ENCODE measurements at regions not wholly inside any gene's neighbourhood (a gene's known extent, or its start where the extent isn't known, plus 50 kb on each side); places are given as distances from the start of the nearest gene placed in this dataset.

GRCh38 chr2:126834006-126834659, 64.6 kb upstream of the TEX51 start:
- TF ChIP-seq CTCF (IDR thresholded peaks at IDR 0.05; ENCODE audit: borderline replicate concordance, extremely low read depth, insufficient read depth), result no peak

GRCh38 chr2:126835261-126835660, 63.4 kb upstream of the TEX51 start:
- no peak for TF ChIP-seq CTCF (IDR thresholded peaks at IDR 0.05; ENCODE audit: borderline replicate concordance, extremely low read depth, insufficient read depth)
- FAIRE-seq (no peak), DNase-seq (no peak)
- H3K27ac ChIP-seq (ENCODE audit: low read depth in 2 of 2, low read length in 2 of 2), result no peak overlapping the region
- H3K9ac ChIP-seq (ENCODE audit: low read length in 3 of 3), result no peak overlapping the region
- no peak overlapping the region for H3K4me3 ChIP-seq (ENCODE audit: low read length in 3 of 3)
- no peaks in the 10 kb centered on the region for H3K36me3 ChIP-seq (ENCODE audit: control insufficient read depth in 2 of 3, insufficient read depth in 3 of 3, low read length in 3 of 3)
- no peaks in the 10 kb centered on the region for H3K27me3 ChIP-seq (ENCODE audit: control insufficient read depth, insufficient read depth, low read length)
- no peaks in the 10 kb centered on the region for H3K9me3 ChIP-seq (ENCODE audit: control insufficient read depth in 2 of 3, insufficient read depth in 1 of 3, low read length in 3 of 3)
- intact Hi-C loops (cut with DNase I), result no loop called here
- H3K4me1 ChIP-seq (ENCODE audit: control insufficient read depth in 2 of 3, insufficient read depth in 2 of 3, low read depth in 1 of 3, low read length in 3 of 3), result no peaks in the 10 kb centered on the region

More at GRCh38 chr2:126834006-126834659, 64.6 kb upstream of the TEX51 start:
- H3K4me1 ChIP-seq (ENCODE audit: control insufficient read depth in 2 of 3, insufficient read depth in 2 of 3, low read depth in 1 of 3, low read length in 3 of 3), result no peaks in the 10 kb centered on the region
- H3K27ac ChIP-seq (ENCODE audit: low read depth in 2 of 2, low read length in 2 of 2), result no peak overlapping the region
- FAIRE-seq (no peak), DNase-seq (no peak)
- no peaks in the 10 kb centered on the region for H3K27me3 ChIP-seq (ENCODE audit: control insufficient read depth, insufficient read depth, low read length)
- no peak overlapping the region for H3K9ac ChIP-seq (ENCODE audit: low read length in 3 of 3)
- no peak overlapping the region for H3K4me3 ChIP-seq (ENCODE audit: low read length in 3 of 3)
- no peaks in the 10 kb centered on the region for H3K36me3 ChIP-seq (ENCODE audit: control insufficient read depth in 2 of 3, insufficient read depth in 3 of 3, low read length in 3 of 3)
- intact Hi-C loops (cut with DNase I), result no loop called here
- no peaks in the 10 kb centered on the region for H3K9me3 ChIP-seq (ENCODE audit: control insufficient read depth in 2 of 3, insufficient read depth in 1 of 3, low read length in 3 of 3)

- Histone ChIP-seq H3K27ac (ENCODE audit: low read depth in 2 of 2, low read length in 2 of 2) (no peak overlapping the region), H3K9ac (ENCODE audit: low read length in 3 of 3) (no peak overlapping the region), H3K36me3 (ENCODE audit: control insufficient read depth in 2 of 3, insufficient read depth in 3 of 3, low read length in 3 of 3) (no peaks in the 10 kb centered on the region), H3K9me3 (ENCODE audit: control insufficient read depth in 2 of 3, insufficient read depth in 1 of 3, low read length in 3 of 3) (no peaks in the 10 kb centered on the region), H3K4me1 (ENCODE audit: control insufficient read depth in 2 of 3, insufficient read depth in 2 of 3, low read depth in 1 of 3, low read length in 3 of 3) (no peaks in the 10 kb centered on the region), H3K4me3 (ENCODE audit: low read length in 3 of 3) (no peak overlapping the region), H3K27me3 (ENCODE audit: control insufficient read depth, insufficient read depth, low read length) (no peaks in the 10 kb centered on the region)
- intact Hi-C loops (cut with DNase I), result no loop called here
- no peak for TF ChIP-seq CTCF (IDR thresholded peaks at IDR 0.05; ENCODE audit: borderline replicate concordance, extremely low read depth, insufficient read depth)
- peak in 3 of 5 donors; percentile 35 to 58 (median 39) for DNase-seq
- FAIRE-seq, result no peak
Measured at GRCh38 chr2:126835831-126836230, 62.9 kb upstream of the TEX51 start.
